Activated CD8-positive, alpha-beta T cell treated with anti-CD3 and anti-CD28 coated beads for 36 hours (primary cell): ENCODE measurements at regions not wholly inside any gene's neighbourhood (a gene's known extent, or its start where the extent isn't known, plus 50 kb on each side); places are given as distances from the start of the nearest gene placed in this dataset.

Experiments used
- ATAC-seq: fragments of 200-7000 bp; cut with Tn5 transposase; one replicate; pipeline ENCODE4 v1.10.0; 2021; ENCODE audit warnings: mild to moderate bottlenecking, moderate library complexity
- CTCF ChIA-PET: fragments of 350-600 bp; sonication (Branson Sonifier 250); formaldehyde crosslinking; loops from one replicate; lab custom pipeline; 2021; ENCODE audit warnings: antibody characterized with exemption; lab: Charles Lee
- POLR2A ChIA-PET: fragments of 350-600 bp; sonication (Branson Sonifier 250); formaldehyde crosslinking; loops from one replicate; lab custom pipeline; 2021; ENCODE audit warnings: antibody characterized with exemption; lab: Charles Lee
- DNase-seq: peaks from one replicate; pipeline ENCODE4 v3.0.0-alpha.2; 2020
- H3K27ac Mint-ChIP-seq: one replicate; pipeline ENCODE4 v1.8.0; 2021; ENCODE audit warnings: mild to moderate bottlenecking, mixed read lengths
- H3K27me3 Mint-ChIP-seq: one replicate; pipeline ENCODE4 v1.8.0; 2021; ENCODE audit warnings: mixed read lengths
- H3K36me3 Mint-ChIP-seq: one replicate; pipeline ENCODE4 v1.8.0; 2021; ENCODE audit warnings: low read depth, mixed read lengths
- H3K4me1 Mint-ChIP-seq: one replicate; pipeline ENCODE4 v1.8.0; 2021; ENCODE audit warnings: low read depth, mixed read lengths
- H3K4me3 Mint-ChIP-seq: one replicate; pipeline ENCODE4 v1.8.0; 2021; ENCODE audit warnings: mild to moderate bottlenecking, moderate library complexity, mixed read lengths
- H3K9me3 Mint-ChIP-seq: one replicate; pipeline ENCODE4 v1.8.0; 2021; ENCODE audit warnings: mixed read lengths
- intact Hi-C: fragments of 100-400 bp; cut with micrococcal nuclease; formaldehyde crosslinking; loops from one replicate; pipeline ENCODE4 v1.10.0; 2022
- TF ChIP-seq, protein P1 (sequence below): fragments of 200-600 bp; IDR thresholded peaks from one replicate; pipeline ENCODE4 v1.8.0; 2022; ENCODE audit warnings: antibody characterized with exemption, mild to moderate bottlenecking

DNA sequence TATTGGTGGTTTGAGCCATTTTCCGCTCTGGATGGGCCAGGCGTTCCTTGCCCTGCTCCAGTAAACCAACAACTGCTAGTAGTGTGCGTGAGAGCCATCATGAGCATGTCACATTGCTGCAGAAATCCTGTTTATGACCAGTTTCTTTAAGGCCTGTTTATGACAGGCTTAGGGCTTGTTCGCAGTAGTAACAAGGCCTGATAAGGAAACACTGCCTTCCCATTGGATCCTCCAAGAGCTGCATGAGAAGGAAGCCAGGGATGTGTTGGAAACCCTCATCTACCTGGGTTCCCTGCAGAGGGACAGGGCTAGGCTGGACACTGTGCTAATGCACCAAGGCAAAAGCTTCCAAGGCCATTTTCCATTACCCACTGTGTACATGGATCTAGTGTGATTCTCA is 153.9 kb downstream of the ZNF518B start:
- DNase-seq: no peak
- Mint-ChIP-seq H3K27ac (no peak overlapping the region), H3K27me3 (no peaks in the 10 kb centered on the region), H3K4me1 (no peaks in the 10 kb centered on the region), H3K36me3 (no peaks in the 10 kb centered on the region), H3K4me3 (no peak overlapping the region), H3K9me3 (no peaks in the 10 kb centered on the region)
- ChIA-PET CTCF (no interaction called here), POLR2A (no interaction called here)
- ATAC-seq: no peak
- intact Hi-C loops: no loop called here
- TF ChIP-seq, protein P1, sequence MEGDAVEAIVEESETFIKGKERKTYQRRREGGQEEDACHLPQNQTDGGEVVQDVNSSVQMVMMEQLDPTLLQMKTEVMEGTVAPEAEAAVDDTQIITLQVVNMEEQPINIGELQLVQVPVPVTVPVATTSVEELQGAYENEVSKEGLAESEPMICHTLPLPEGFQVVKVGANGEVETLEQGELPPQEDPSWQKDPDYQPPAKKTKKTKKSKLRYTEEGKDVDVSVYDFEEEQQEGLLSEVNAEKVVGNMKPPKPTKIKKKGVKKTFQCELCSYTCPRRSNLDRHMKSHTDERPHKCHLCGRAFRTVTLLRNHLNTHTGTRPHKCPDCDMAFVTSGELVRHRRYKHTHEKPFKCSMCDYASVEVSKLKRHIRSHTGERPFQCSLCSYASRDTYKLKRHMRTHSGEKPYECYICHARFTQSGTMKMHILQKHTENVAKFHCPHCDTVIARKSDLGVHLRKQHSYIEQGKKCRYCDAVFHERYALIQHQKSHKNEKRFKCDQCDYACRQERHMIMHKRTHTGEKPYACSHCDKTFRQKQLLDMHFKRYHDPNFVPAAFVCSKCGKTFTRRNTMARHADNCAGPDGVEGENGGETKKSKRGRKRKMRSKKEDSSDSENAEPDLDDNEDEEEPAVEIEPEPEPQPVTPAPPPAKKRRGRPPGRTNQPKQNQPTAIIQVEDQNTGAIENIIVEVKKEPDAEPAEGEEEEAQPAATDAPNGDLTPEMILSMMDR: no peak

- no peak overlapping the region for H3K27ac Mint-ChIP-seq
- no peaks in the 10 kb centered on the region for H3K36me3 Mint-ChIP-seq
- TF ChIP-seq, protein P1: no peak
- no peaks in the 10 kb centered on the region for H3K4me1 Mint-ChIP-seq
- intact Hi-C loops: no loop called here
- DNase-seq (no peak), ATAC-seq (no peak)
- POLR2A ChIA-PET: no interaction called here
- H3K27me3 Mint-ChIP-seq: peaks cover 1% of the 10 kb centered on the region
- no peaks in the 10 kb centered on the region for H3K9me3 Mint-ChIP-seq
- CTCF ChIA-PET: no interaction called here
- no peak overlapping the region for H3K4me3 Mint-ChIP-seq
Measured at GRCh38 chr4:10302096-10302495, 155.1 kb downstream of the ZNF518B start.

DNA sequence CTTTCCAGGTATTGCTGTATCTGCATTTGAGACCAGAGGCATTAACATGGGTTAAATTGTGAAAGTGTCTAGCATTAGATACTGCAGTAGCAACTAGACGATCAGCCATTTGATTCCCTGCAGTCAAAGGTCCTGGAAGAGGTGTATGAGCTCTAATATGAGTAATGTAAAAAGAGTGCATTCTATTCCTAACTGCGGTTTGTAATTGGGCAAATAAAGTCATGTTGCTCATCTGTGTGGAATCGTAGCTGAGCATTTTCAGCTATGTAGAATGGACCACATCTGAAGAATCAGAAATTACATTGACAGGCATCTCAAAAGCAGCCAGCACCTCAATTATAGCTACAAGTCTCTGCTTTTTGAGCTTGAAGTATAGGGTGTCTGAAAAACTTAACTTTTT is 157.6 kb downstream of the ZNF518B start:
- ATAC-seq (no peak), DNase-seq (no peak)
- intact Hi-C loops: no loop called here
- Mint-ChIP-seq H3K9me3 (no peaks in the 10 kb centered on the region), H3K4me3 (no peak overlapping the region), H3K27ac (no peak overlapping the region), H3K36me3 (no peaks in the 10 kb centered on the region), H3K4me1 (no peaks in the 10 kb centered on the region), H3K27me3 (peaks cover 1% of the 10 kb centered on the region)
- TF ChIP-seq, protein P1: no peak
- CTCF ChIA-PET: no interaction called here
- POLR2A ChIA-PET: interaction anchor here (0.6 kb wide), 1 partner anchor 43 kb away, joined by 3 read pairs; no protein-coding TSS in a partner anchor

DNA sequence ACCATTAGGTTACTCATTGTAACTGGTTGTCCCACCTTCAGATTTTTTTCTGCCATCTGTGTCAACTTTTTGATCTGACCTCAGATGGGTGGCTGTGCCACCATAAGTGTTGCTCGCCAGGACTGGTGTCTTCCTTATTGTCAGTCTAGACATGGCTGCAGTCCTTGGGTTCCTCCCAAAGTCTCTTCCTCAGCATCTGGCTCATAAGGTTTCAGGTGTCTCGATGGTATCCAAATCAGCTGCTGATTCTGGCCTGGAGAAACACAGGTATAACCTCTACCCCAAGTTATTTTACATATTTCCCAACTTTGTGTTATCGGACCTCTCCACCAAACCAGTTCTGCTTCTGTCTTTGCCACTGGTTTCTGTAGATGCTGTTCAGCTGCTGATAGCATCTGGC is 158.5 kb downstream of the ZNF518B start:
- CTCF ChIA-PET: no interaction called here
- ATAC-seq (no peak), DNase-seq (no peak)
- TF ChIP-seq, protein P1: no peak
- Mint-ChIP-seq H3K9me3 (no peaks in the 10 kb centered on the region), H3K27ac (no peak overlapping the region), H3K36me3 (no peaks in the 10 kb centered on the region), H3K27me3 (peaks cover 2% of the 10 kb centered on the region), H3K4me1 (no peaks in the 10 kb centered on the region), H3K4me3 (no peak overlapping the region)
- POLR2A ChIA-PET: no interaction called here
- intact Hi-C loops: no loop called here

DNA sequence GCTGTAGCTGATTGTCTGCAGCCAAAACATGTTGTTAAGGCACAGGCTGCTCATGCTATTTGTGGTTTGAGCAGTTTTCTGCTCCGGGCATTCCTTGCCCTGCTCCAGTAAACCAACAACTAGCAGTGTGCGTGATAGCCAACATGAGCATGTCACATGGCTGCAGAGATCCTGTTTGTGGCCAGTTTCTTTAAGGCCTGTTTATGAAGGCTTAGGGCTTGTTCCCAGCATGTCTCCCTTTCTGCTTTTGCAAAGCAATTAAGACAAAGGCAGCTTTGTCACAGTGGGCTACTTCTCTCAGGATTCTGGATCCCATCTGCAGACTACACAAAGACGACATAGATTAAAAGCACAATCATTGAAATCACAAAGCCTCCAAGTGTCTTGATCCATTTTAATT is 160.5 kb downstream of the ZNF518B start:
- POLR2A ChIA-PET: no interaction called here
- no peaks in the 10 kb centered on the region for H3K9me3 Mint-ChIP-seq
- no peak overlapping the region for H3K4me3 Mint-ChIP-seq
- H3K27ac Mint-ChIP-seq: no peak overlapping the region
- CTCF ChIA-PET: no interaction called here
- no peaks in the 10 kb centered on the region for H3K36me3 Mint-ChIP-seq
- TF ChIP-seq, protein P1: no peak
- intact Hi-C loops: no loop called here
- no peaks in the 10 kb centered on the region for H3K4me1 Mint-ChIP-seq
- peaks cover 2% of the 10 kb centered on the region for H3K27me3 Mint-ChIP-seq
- ATAC-seq (no peak), DNase-seq (no peak)
